GM06990 (cell line): ENCODE measurements at regions not wholly inside any gene's neighbourhood (a gene's known extent, or its start where the extent isn't known, plus 50 kb on each side); places are given as distances from the start of the nearest gene placed in this dataset.

Source experiments
- DNase-seq: peaks from one replicate; pipeline ENCODE4 v3.0.0-alpha.2; 2011; ENCODE audit not compliant: insufficient read length; ENCODE audit errors: extremely low read depth
- H3K27me3 ChIP-seq: replicated peaks from 2 replicates; pipeline ENCODE4 v1.6.0; 2011; ENCODE audit warnings: low read length; ENCODE audit not compliant: control insufficient read depth, insufficient read depth
- H3K36me3 ChIP-seq: 2 replicates; pipeline ENCODE4 v1.5.1; 2011; ENCODE audit warnings: low read length; ENCODE audit not compliant: control insufficient read depth, insufficient read depth
- H3K4me3 ChIP-seq: replicated peaks from 2 replicates; pipeline ENCODE4 v1.5.1; 2011; ENCODE audit warnings: low read depth, mild to moderate bottlenecking, control low read depth, low read length
- TF ChIP-seq, protein P1 (sequence below): IDR thresholded peaks from 2 replicates; pipeline ENCODE4 v1.5.1; 2011; ENCODE audit warnings: low read length, control low read depth, mild to moderate bottlenecking, inconsistent platforms; ENCODE audit not compliant: insufficient read depth, poor library complexity, severe bottlenecking

GRCh38 chr10:85542936-85543730 lies 823.5 kb downstream of the GRID1 start:
- TF ChIP-seq, protein P1, sequence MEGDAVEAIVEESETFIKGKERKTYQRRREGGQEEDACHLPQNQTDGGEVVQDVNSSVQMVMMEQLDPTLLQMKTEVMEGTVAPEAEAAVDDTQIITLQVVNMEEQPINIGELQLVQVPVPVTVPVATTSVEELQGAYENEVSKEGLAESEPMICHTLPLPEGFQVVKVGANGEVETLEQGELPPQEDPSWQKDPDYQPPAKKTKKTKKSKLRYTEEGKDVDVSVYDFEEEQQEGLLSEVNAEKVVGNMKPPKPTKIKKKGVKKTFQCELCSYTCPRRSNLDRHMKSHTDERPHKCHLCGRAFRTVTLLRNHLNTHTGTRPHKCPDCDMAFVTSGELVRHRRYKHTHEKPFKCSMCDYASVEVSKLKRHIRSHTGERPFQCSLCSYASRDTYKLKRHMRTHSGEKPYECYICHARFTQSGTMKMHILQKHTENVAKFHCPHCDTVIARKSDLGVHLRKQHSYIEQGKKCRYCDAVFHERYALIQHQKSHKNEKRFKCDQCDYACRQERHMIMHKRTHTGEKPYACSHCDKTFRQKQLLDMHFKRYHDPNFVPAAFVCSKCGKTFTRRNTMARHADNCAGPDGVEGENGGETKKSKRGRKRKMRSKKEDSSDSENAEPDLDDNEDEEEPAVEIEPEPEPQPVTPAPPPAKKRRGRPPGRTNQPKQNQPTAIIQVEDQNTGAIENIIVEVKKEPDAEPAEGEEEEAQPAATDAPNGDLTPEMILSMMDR = no peak
- H3K36me3 ChIP-seq = no peaks in the 10 kb centered on the region
- DNase-seq = no peak
- H3K27me3 ChIP-seq = no peaks in the 10 kb centered on the region
- H3K4me3 ChIP-seq = no peak overlapping the region

DNA sequence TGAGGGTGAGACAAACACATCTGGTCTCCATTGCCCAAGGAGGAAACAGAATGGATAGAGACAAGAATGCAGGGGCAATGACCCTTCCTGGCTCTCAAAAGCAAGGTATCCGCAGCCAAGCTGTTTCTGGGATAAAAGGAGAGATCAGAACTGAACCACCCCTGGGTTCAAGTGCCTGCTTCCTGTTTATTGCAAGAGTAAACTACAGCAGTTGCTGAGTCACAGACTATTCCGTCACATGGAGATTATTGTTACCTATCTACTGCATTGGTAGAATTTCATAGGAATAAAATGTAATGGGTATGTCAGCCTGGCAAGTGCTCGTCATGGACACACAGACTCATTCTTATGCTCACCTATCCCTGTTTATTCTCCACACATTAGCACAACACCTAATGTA lies 821.6 kb downstream of the GRID1 start:
- no peaks in the 10 kb centered on the region for H3K27me3 ChIP-seq
- no peak overlapping the region for H3K4me3 ChIP-seq
- TF ChIP-seq, protein P1 = no peak
- H3K36me3 ChIP-seq = no peaks in the 10 kb centered on the region
- no peak for DNase-seq

- no peak for DNase-seq
- no peaks in the 10 kb centered on the region for H3K36me3 ChIP-seq
- TF ChIP-seq, protein P1 = no peak
- no peaks in the 10 kb centered on the region for H3K27me3 ChIP-seq
- H3K4me3 ChIP-seq = no peak overlapping the region
Measured at GRCh38 chr10:85545874-85546273, 820.7 kb downstream of the GRID1 start.

- no peak for DNase-seq
- TF ChIP-seq, protein P1 = no peak
Measured at GRCh38 chr10:85547460-85548023, 819.1 kb downstream of the GRID1 start.

DNA sequence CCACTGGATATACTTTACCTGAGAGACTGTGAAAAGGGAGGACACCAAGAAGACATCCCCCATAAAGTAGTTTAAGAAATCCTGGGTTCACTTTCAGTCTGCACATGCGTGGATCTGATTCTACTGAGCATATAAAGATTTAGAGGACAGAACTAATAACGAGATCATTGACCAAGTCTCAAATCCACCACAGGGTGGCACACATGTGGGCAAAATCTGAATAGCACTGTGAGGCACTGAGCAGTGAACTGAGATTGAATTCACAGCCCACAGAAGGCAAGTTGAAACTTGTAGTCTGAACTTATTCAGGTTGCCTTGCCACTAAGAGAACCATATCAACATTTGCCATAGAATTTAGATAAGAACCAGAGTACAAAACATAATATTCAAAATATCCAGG lies 818.6 kb downstream of the GRID1 start:
- DNase-seq = peak; percentile 18
- TF ChIP-seq, protein P1 = peak; percentile 53
- Histone ChIP-seq H3K27me3 (no peaks in the 10 kb centered on the region), H3K4me3 (no peak overlapping the region), H3K36me3 (no peaks in the 10 kb centered on the region)

More at GRCh38 chr10:85547460-85548023, 819.1 kb downstream of the GRID1 start:
- no peaks in the 10 kb centered on the region for H3K27me3 ChIP-seq
- no peaks in the 10 kb centered on the region for H3K36me3 ChIP-seq
- H3K4me3 ChIP-seq = no peak overlapping the region
